Uterus (tissue), 2 donors: ENCODE measurements at regions not wholly inside any gene's neighbourhood (a gene's known extent, or its start where the extent isn't known, plus 50 kb on each side); places are given as distances from the start of the nearest gene placed in this dataset.

ENCODE experiments used
- POLR2A ChIP-seq, 2 donors: fragments of 450-650 bp; IDR thresholded peaks; one replicate each; pipeline ENCODE4 v1.6.1; 2016; ENCODE audit warnings: antibody characterized with exemption in 2 of 2, mild to moderate bottlenecking in 1 of 2, moderate library complexity in 1 of 2
- TF ChIP-seq, protein P1 (sequence below), 4 experiments: fragments of 200-600 bp in 2 of 4; fragments of 450-650 bp in 2 of 4; sonication (generic) in 2 of 4; IDR thresholded peaks; one replicate each; pipeline ENCODE4 v1.5.1; 2016 to 2019; ENCODE audit warnings: antibody characterized with exemption in 4 of 4, mild to moderate bottlenecking in 2 of 4, moderate library complexity in 1 of 4

DNA sequence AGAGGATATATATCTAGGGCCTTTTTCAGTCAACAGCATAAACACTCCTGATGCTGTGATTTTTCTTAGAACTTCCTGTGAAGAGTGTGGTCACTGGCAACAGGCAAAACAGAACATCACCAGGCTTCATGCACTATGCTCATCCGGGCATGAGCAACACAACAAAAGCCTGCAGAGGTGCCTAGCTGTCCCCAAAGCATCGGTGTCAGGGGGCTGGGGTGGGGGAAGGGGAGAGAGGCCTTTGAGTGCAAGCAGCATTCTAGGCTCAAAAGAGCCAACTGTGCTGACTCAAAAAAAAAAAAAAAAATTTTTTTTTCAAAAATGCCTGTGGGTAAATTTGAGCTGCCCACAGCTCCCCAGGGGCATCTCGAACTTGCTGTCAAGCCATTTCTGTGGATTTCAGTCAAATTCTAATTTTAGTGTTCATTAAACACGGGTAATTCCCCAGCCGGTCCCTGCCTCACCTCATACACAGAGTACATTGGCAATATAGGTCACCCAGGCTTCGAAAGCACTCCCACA is 194.6 kb upstream of the DYNLRB2 start:
- TF ChIP-seq, protein P1, sequence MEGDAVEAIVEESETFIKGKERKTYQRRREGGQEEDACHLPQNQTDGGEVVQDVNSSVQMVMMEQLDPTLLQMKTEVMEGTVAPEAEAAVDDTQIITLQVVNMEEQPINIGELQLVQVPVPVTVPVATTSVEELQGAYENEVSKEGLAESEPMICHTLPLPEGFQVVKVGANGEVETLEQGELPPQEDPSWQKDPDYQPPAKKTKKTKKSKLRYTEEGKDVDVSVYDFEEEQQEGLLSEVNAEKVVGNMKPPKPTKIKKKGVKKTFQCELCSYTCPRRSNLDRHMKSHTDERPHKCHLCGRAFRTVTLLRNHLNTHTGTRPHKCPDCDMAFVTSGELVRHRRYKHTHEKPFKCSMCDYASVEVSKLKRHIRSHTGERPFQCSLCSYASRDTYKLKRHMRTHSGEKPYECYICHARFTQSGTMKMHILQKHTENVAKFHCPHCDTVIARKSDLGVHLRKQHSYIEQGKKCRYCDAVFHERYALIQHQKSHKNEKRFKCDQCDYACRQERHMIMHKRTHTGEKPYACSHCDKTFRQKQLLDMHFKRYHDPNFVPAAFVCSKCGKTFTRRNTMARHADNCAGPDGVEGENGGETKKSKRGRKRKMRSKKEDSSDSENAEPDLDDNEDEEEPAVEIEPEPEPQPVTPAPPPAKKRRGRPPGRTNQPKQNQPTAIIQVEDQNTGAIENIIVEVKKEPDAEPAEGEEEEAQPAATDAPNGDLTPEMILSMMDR (IDR thresholded peaks at IDR 0.05), result no peak
- TF ChIP-seq POLR2A (IDR thresholded peaks at IDR 0.05), result no peak
